ENCODE measurements at regions not wholly inside any gene's neighbourhood (a gene's known extent, or its start where the extent isn't known, plus 50 kb on each side); places are given as distances from the start of the nearest gene placed in this dataset.

DNA sequence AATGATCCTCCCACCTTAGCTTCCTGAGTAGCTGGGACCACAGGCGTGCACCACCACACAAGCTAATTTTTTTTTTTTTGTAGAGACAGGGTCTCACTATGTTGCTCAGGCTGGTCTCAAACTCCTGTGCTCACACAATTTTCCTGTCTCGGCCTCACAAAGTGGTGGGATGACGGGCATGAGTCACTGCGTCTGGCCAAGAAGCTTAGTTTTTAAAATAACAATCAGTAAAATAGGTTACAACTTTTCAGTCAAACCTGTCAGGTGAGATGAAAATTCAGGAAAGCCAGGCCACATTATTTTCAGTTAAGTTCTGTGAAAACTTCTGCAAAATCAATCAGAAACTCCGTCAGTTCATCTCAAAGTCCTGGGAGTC is 55.4 kb downstream of the FAM241B start:
- TF ChIP-seq, protein P1, sequence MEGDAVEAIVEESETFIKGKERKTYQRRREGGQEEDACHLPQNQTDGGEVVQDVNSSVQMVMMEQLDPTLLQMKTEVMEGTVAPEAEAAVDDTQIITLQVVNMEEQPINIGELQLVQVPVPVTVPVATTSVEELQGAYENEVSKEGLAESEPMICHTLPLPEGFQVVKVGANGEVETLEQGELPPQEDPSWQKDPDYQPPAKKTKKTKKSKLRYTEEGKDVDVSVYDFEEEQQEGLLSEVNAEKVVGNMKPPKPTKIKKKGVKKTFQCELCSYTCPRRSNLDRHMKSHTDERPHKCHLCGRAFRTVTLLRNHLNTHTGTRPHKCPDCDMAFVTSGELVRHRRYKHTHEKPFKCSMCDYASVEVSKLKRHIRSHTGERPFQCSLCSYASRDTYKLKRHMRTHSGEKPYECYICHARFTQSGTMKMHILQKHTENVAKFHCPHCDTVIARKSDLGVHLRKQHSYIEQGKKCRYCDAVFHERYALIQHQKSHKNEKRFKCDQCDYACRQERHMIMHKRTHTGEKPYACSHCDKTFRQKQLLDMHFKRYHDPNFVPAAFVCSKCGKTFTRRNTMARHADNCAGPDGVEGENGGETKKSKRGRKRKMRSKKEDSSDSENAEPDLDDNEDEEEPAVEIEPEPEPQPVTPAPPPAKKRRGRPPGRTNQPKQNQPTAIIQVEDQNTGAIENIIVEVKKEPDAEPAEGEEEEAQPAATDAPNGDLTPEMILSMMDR (IDR thresholded peaks at IDR 0.05): no peak
- TF ChIP-seq POLR2A (IDR thresholded peaks at IDR 0.05): no peak

Measured in heart left ventricle (tissue), 13 donors.